ENCODE measurements at regions not wholly inside any gene's neighbourhood (a gene's known extent, or its start where the extent isn't known, plus 50 kb on each side); places are given as distances from the start of the nearest gene placed in this dataset.

- TF ChIP-seq, protein P1, sequence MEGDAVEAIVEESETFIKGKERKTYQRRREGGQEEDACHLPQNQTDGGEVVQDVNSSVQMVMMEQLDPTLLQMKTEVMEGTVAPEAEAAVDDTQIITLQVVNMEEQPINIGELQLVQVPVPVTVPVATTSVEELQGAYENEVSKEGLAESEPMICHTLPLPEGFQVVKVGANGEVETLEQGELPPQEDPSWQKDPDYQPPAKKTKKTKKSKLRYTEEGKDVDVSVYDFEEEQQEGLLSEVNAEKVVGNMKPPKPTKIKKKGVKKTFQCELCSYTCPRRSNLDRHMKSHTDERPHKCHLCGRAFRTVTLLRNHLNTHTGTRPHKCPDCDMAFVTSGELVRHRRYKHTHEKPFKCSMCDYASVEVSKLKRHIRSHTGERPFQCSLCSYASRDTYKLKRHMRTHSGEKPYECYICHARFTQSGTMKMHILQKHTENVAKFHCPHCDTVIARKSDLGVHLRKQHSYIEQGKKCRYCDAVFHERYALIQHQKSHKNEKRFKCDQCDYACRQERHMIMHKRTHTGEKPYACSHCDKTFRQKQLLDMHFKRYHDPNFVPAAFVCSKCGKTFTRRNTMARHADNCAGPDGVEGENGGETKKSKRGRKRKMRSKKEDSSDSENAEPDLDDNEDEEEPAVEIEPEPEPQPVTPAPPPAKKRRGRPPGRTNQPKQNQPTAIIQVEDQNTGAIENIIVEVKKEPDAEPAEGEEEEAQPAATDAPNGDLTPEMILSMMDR (conservative IDR thresholded peaks at IDR 0.05; ENCODE audit: low read length): no peak
- no peak for DNase-seq (ENCODE audit: low read depth)
- no peak overlapping the region for H3K4me3 ChIP-seq (ENCODE audit: low read length)
These were observed 865.7 kb upstream of the MGAT4C start for GRCh38 chr12:87121896-87122295.

DNA sequence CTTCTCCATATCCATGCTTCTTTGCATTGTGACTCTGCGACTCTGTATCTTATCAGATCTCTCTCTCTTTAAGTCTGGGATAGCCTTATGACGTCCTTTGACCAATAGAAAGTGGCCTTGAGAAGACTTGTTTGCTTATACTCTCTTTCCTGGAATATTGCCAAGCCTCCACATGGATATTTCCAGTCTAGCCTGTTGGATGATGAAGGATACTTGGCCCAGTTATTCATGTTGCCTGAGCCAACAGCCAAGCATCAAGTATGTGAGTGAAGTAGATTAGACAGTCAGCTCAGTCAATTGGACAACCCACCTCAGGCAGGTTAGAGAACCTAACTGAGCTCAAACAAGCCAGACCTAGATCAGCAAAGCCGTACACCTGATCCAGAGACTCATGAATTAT lies 864.2 kb upstream of the MGAT4C start:
- TF ChIP-seq, protein P1 (conservative IDR thresholded peaks at IDR 0.05; ENCODE audit: low read length): no peak
- H3K4me3 ChIP-seq (ENCODE audit: low read length): no peak overlapping the region
- no peak for DNase-seq (ENCODE audit: low read depth)

DNA sequence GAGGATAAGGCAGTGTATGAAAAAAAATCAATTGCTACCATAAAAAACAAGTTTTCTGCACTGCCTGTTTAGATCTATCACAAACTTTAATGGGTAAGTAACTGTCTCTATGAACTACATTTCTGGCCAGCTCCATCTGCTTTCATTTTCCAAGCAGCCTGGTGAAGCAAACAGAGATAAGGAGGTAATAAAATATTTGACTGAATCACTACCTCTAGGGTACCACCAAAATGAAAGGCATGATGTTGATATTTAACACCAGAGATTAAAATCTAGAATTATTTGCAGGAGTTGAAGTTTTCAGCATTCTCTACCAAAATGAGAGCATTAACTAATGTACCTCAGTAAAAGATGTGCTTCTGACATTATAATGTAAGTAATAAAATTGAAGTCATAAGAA lies 863.5 kb upstream of the MGAT4C start:
- no peak overlapping the region for H3K4me3 ChIP-seq (ENCODE audit: low read length)
- no peak for DNase-seq (ENCODE audit: low read depth)
- TF ChIP-seq, protein P1 (conservative IDR thresholded peaks at IDR 0.05; ENCODE audit: low read length): no peak

GRCh38 chr12:87117526-87117925 lies 861.3 kb upstream of the MGAT4C start:
- DNase-seq (ENCODE audit: low read depth): no peak
- H3K4me3 ChIP-seq (ENCODE audit: low read length): no peak overlapping the region
- TF ChIP-seq, protein P1 (conservative IDR thresholded peaks at IDR 0.05; ENCODE audit: low read length): no peak

DNA sequence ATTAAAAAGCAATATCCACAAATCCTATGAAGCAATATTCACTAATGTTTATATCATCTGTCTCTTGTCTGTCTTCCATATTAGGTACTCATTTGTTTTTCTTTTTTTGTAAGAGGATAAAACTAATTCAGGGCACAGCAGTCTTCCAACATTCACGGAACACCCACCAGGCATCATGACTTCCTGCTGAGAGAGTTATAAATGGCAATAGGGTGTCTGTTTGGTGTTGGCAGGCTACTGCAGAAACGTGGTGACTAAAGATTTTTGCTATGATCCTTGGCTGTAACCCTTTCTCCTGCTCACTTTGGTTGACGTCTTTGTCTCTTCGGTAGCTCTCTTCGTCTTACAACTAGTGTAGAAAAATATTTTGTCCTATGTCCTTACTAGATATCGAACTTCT lies 860.6 kb upstream of the MGAT4C start:
- DNase-seq (ENCODE audit: low read depth): no peak
- no peak overlapping the region for H3K4me3 ChIP-seq (ENCODE audit: low read length)
- TF ChIP-seq, protein P1 (conservative IDR thresholded peaks at IDR 0.05; ENCODE audit: low read length): no peak

DNA sequence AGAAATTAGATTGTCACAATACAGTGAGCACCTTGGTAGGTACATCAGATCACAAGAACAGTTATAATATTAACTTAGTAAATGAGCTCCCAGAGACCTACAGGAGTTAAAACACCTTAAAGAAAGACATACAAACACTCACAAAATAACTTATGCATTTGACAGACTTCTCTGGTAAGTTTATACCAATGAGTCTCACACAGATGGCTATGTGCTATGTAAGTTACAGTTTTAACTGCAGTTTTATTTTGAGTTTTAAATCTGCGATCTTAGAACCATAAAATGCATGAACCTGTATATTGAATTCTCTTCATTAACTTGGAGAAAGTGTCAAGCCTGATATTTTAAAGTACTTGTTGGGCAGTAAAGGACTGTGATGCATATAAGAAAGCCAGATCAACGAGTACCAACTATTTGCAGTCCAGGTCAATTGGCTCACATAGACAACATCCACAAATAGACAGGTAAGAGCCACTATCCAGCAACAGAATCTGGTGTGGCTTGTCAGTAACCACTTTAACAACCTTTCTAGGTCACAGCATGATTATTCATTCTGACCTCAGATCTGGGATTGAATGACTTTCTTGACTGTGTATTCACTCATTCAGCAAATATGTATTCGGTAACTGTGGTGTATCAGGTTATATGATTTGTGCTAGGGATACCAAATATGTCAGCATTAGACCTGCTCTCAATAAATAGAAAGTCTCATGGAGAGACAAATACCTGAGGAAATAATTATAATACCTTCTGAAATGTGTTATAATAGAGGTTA lies 856.6 kb upstream of the MGAT4C start:
- DNase-seq (ENCODE audit: low read depth): no peak
- TF ChIP-seq, protein P1 (conservative IDR thresholded peaks at IDR 0.05; ENCODE audit: low read length): no peak
- H3K4me3 ChIP-seq (ENCODE audit: low read length): no peak overlapping the region

DNA sequence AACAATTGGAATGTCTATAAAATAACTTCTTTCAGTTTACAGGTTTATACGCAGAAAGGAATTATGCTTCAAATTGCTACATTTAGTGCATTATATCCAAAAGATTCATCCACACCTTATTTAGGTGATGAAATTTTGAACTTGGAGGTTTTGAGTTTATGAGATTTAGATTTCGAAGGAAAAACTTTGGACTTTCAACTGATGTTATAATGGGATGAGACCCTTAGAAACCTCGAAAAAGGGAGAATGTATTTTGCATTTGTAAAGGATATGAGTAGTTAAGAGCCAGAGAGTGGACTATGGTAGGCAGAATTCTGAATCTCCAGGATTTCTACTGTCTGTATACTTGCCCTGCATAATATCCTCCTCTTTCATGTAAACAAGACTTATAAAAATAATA lies 851.6 kb upstream of the MGAT4C start:
- TF ChIP-seq, protein P1 (conservative IDR thresholded peaks at IDR 0.05; ENCODE audit: low read length): no peak
- H3K4me3 ChIP-seq (ENCODE audit: low read length): no peak overlapping the region
- DNase-seq (ENCODE audit: low read depth): no peak

Measured in AG10803 (cell line).